Activated CD8-positive, alpha-beta T cell treated with anti-CD3 and anti-CD28 coated beads for 36 hours (primary cell): ENCODE measurements at regions not wholly inside any gene's neighbourhood (a gene's known extent, or its start where the extent isn't known, plus 50 kb on each side); places are given as distances from the start of the nearest gene placed in this dataset.

Experiments used
- ATAC-seq: fragments of 200-7000 bp; cut with Tn5 transposase; one replicate; pipeline ENCODE4 v1.10.0; 2021; ENCODE audit warnings: mild to moderate bottlenecking, moderate library complexity
- CTCF ChIA-PET: fragments of 350-600 bp; sonication (Branson Sonifier 250); formaldehyde crosslinking; loops from one replicate; lab custom pipeline; 2021; ENCODE audit warnings: antibody characterized with exemption; lab: Charles Lee
- POLR2A ChIA-PET: fragments of 350-600 bp; sonication (Branson Sonifier 250); formaldehyde crosslinking; loops from one replicate; lab custom pipeline; 2021; ENCODE audit warnings: antibody characterized with exemption; lab: Charles Lee
- DNase-seq: peaks from one replicate; pipeline ENCODE4 v3.0.0-alpha.2; 2020
- H3K27ac Mint-ChIP-seq: one replicate; pipeline ENCODE4 v1.8.0; 2021; ENCODE audit warnings: mild to moderate bottlenecking, mixed read lengths
- H3K27me3 Mint-ChIP-seq: one replicate; pipeline ENCODE4 v1.8.0; 2021; ENCODE audit warnings: mixed read lengths
- H3K36me3 Mint-ChIP-seq: one replicate; pipeline ENCODE4 v1.8.0; 2021; ENCODE audit warnings: low read depth, mixed read lengths
- H3K4me1 Mint-ChIP-seq: one replicate; pipeline ENCODE4 v1.8.0; 2021; ENCODE audit warnings: low read depth, mixed read lengths
- H3K4me3 Mint-ChIP-seq: one replicate; pipeline ENCODE4 v1.8.0; 2021; ENCODE audit warnings: mild to moderate bottlenecking, moderate library complexity, mixed read lengths
- H3K9me3 Mint-ChIP-seq: one replicate; pipeline ENCODE4 v1.8.0; 2021; ENCODE audit warnings: mixed read lengths
- intact Hi-C: fragments of 100-400 bp; cut with micrococcal nuclease; formaldehyde crosslinking; loops from one replicate; pipeline ENCODE4 v1.10.0; 2022
- TF ChIP-seq, protein P1 (sequence below): fragments of 200-600 bp; IDR thresholded peaks from one replicate; pipeline ENCODE4 v1.8.0; 2022; ENCODE audit warnings: antibody characterized with exemption, mild to moderate bottlenecking

DNA sequence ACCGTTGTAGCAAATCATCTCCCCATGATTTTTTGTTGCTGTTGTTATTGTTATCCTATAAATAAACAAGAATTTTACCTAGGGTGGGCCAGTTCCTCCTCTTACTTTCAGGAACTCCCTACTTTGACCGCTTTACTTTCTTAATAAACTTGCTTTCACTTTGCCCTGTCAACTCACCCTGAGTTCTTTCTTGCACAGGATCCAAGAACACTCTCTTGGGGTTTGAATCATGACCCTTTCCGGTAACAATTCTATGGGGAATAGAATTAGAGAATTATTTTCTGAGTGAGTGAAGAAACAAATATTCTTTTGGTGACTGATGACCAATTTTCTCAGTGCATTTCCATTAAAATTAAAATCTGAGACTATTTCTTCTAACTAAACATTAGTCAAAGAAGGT lies 584.0 kb upstream of the TENM3 start:
- Mint-ChIP-seq H3K36me3 (no peaks in the 10 kb centered on the region), H3K27ac (no peak overlapping the region), H3K9me3 (peaks cover 2% of the 10 kb centered on the region), H3K4me1 (no peaks in the 10 kb centered on the region), H3K27me3 (no peaks in the 10 kb centered on the region), H3K4me3 (no peak overlapping the region)
- ChIA-PET POLR2A (no interaction called here), CTCF (no interaction called here)
- ATAC-seq = no peak
- no peak for DNase-seq
- intact Hi-C loops = no loop called here
- TF ChIP-seq, protein P1, sequence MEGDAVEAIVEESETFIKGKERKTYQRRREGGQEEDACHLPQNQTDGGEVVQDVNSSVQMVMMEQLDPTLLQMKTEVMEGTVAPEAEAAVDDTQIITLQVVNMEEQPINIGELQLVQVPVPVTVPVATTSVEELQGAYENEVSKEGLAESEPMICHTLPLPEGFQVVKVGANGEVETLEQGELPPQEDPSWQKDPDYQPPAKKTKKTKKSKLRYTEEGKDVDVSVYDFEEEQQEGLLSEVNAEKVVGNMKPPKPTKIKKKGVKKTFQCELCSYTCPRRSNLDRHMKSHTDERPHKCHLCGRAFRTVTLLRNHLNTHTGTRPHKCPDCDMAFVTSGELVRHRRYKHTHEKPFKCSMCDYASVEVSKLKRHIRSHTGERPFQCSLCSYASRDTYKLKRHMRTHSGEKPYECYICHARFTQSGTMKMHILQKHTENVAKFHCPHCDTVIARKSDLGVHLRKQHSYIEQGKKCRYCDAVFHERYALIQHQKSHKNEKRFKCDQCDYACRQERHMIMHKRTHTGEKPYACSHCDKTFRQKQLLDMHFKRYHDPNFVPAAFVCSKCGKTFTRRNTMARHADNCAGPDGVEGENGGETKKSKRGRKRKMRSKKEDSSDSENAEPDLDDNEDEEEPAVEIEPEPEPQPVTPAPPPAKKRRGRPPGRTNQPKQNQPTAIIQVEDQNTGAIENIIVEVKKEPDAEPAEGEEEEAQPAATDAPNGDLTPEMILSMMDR = no peak

GRCh38 chr4:181659876-181660275 lies 583.3 kb upstream of the TENM3 start:
- DNase-seq = no peak

DNA sequence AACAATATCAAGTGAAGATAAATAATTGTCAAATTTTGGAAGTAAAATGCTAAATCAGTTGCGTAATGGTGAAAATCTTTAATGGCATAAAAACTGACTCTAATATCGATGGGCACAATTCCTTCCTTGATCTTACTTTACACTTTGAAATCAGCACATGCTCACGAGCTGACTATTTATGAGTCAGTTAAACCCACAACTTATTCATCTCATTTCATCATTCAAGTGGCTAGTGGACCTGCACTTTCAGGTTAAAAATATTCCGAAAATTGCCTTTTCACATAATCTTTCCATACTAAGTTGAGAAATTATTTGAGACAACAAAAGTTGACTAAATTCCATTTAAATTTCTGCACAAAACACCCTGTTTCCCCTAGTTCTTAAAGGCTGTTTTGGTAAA lies 582.1 kb upstream of the TENM3 start:
- ChIA-PET CTCF (no interaction called here), POLR2A (no interaction called here)
- H3K36me3 Mint-ChIP-seq = no peaks in the 10 kb centered on the region
- intact Hi-C loops = no loop called here
- no peak for ATAC-seq
- H3K27ac Mint-ChIP-seq = no peak overlapping the region
- H3K27me3 Mint-ChIP-seq = no peaks in the 10 kb centered on the region
- TF ChIP-seq, protein P1 = no peak
- H3K4me3 Mint-ChIP-seq = no peak overlapping the region
- H3K9me3 Mint-ChIP-seq = no peaks in the 10 kb centered on the region
- H3K4me1 Mint-ChIP-seq = no peaks in the 10 kb centered on the region
- no peak for DNase-seq

More at GRCh38 chr4:181659876-181660275, 583.3 kb upstream of the TENM3 start:
- Mint-ChIP-seq H3K36me3 (no peaks in the 10 kb centered on the region), H3K4me1 (no peaks in the 10 kb centered on the region), H3K27ac (no peak overlapping the region), H3K4me3 (no peak overlapping the region), H3K9me3 (peaks cover 2% of the 10 kb centered on the region), H3K27me3 (no peaks in the 10 kb centered on the region)
- intact Hi-C loops = no loop called here
- no peak for ATAC-seq
- TF ChIP-seq, protein P1 = no peak
- ChIA-PET CTCF (no interaction called here), POLR2A (no interaction called here)

- no peak for ATAC-seq
- POLR2A ChIA-PET = no interaction called here
- no peak overlapping the region for H3K4me3 Mint-ChIP-seq
- CTCF ChIA-PET = no interaction called here
- H3K4me1 Mint-ChIP-seq = no peaks in the 10 kb centered on the region
- DNase-seq = no peak
- no peak overlapping the region for H3K27ac Mint-ChIP-seq
- no peaks in the 10 kb centered on the region for H3K9me3 Mint-ChIP-seq
- no peaks in the 10 kb centered on the region for H3K27me3 Mint-ChIP-seq
- intact Hi-C loops = no loop called here
- TF ChIP-seq, protein P1 = no peak
- no peaks in the 10 kb centered on the region for H3K36me3 Mint-ChIP-seq
Observed at GRCh38 chr4:181661923-181662322, 581.3 kb upstream of the TENM3 start.

DNA sequence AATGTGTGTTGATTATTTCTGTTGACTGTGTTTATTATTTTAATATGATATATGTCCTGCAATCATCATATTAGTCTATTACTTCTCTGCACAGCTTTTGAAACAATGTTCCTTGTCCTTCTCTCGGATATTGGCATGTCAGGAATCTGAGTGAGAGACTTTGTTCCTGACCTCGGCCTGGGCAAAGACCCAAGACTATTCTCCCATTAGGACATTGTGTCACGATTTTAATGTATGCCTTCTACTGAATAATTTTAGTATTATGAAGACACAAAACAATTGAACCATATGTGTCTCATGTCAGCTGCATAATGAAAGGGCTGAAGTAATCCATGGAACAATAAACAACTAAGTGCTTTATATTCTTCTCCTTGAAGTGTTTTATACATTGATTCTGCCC lies 580.8 kb upstream of the TENM3 start:
- no peak overlapping the region for H3K4me3 Mint-ChIP-seq
- ATAC-seq (no peak), DNase-seq (no peak)
- ChIA-PET POLR2A (no interaction called here), CTCF (no interaction called here)
- H3K36me3 Mint-ChIP-seq = no peaks in the 10 kb centered on the region
- intact Hi-C loops = no loop called here
- no peaks in the 10 kb centered on the region for H3K4me1 Mint-ChIP-seq
- no peak overlapping the region for H3K27ac Mint-ChIP-seq
- TF ChIP-seq, protein P1 = no peak
- H3K27me3 Mint-ChIP-seq = no peaks in the 10 kb centered on the region
- no peaks in the 10 kb centered on the region for H3K9me3 Mint-ChIP-seq
